GM19351 (cell line): ENCODE measurements at regions not wholly inside any gene's neighbourhood (a gene's known extent, or its start where the extent isn't known, plus 50 kb on each side); places are given as distances from the start of the nearest gene placed in this dataset.
"Not testable (repeated sequence)": the region's sequence is repeated elsewhere in the genome, so short reads cannot be mapped to it uniquely, and the experiment has no call there.

Experiments used
- ATAC-seq: cut with Tn5 transposase; IDR thresholded peaks from one replicate; pipeline ENCODE4 v1.9.1; 2021; ENCODE audit warnings: mild to moderate bottlenecking, moderate library complexity; ENCODE audit not compliant: unreplicated experiment

GRCh38 chr11:104781037-104781436 is 117.2 kb downstream of the CASP12 start:
- no peak for ATAC-seq

- no peak for ATAC-seq
Measured at GRCh38 chr11:104776501-104777170, 121.6 kb downstream of the CASP12 start.

- no peak for ATAC-seq
Measured at GRCh38 chr11:104774578-104774977, 123.7 kb downstream of the CASP12 start.

GRCh38 chr11:104772806-104773241 is 125.4 kb downstream of the CASP12 start:
- no peak for ATAC-seq

GRCh38 chr11:104771763-104772162 is 126.5 kb downstream of the CASP12 start:
- ATAC-seq = no peak

GRCh38 chr11:104771046-104771445 is 127.2 kb downstream of the CASP12 start:
- not testable (repeated sequence) for ATAC-seq

GRCh38 chr11:104765401-104766095 is 132.7 kb downstream of the CASP12 start:
- ATAC-seq = no peak

- peak; percentile 42 for ATAC-seq
Measured at GRCh38 chr11:104764710-104765045, 133.6 kb downstream of the CASP12 start.

GRCh38 chr11:104763930-104764709 is 134.1 kb downstream of the CASP12 start:
- peak; percentile 69 for ATAC-seq

GRCh38 chr11:104761511-104761910 is 136.7 kb downstream of the CASP12 start:
- ATAC-seq = no peak

- no peak for ATAC-seq
Measured at GRCh38 chr11:104759464-104759863, 138.8 kb downstream of the CASP12 start.

- no peak for ATAC-seq
Measured at GRCh38 chr11:104738918-104739317, 159.3 kb downstream of the CASP12 start.

- no peak for ATAC-seq
Measured at GRCh38 chr11:104738208-104738607, 160.1 kb downstream of the CASP12 start.

GRCh38 chr11:104736502-104736901 is 161.8 kb downstream of the CASP12 start:
- ATAC-seq = no peak

GRCh38 chr11:104734998-104735397 is 163.3 kb downstream of the CASP12 start:
- no peak for ATAC-seq

- no peak for ATAC-seq
Measured at GRCh38 chr11:104731890-104732289, 166.4 kb downstream of the CASP12 start.

- ATAC-seq = no peak
Measured at GRCh38 chr11:104728927-104729326, 169.3 kb downstream of the CASP12 start.

GRCh38 chr11:104727768-104728167 is 170.5 kb downstream of the CASP12 start:
- ATAC-seq = no peak

GRCh38 chr11:104727095-104727494 is 171.2 kb downstream of the CASP12 start:
- no peak for ATAC-seq

GRCh38 chr11:104725796-104726408 is 172.4 kb downstream of the CASP12 start:
- ATAC-seq = no peak

- ATAC-seq = no peak
Measured at GRCh38 chr11:104713401-104713800, 184.9 kb downstream of the CASP12 start.
